ENCODE measurements at regions not wholly inside any gene's neighbourhood (a gene's known extent, or its start where the extent isn't known, plus 50 kb on each side); places are given as distances from the start of the nearest gene placed in this dataset.
"Not testable (repeated sequence)": the region's sequence is repeated elsewhere in the genome, so short reads cannot be mapped to it uniquely, and the experiment has no call there.

DNA sequence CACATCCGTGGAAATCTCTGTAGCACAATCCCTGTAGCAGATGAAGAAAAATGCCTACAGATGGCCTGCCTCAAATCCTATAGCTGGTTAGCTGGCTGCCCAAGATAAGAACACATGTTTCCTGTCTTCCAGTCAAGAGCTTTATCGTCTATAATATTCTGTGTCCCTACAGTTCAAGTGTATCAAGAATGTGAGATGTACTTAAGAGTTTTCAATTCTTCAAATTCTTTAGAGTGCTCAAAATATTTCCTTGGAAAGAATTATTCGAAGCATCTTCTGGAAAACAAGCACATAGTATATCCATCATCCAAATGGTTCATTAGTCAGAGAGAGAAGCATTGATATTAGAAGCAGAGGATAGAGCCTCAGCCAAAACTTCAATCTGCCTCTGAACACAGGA lies 239.8 kb downstream of the COG6 start:
- DNase-seq = no peak

DNA sequence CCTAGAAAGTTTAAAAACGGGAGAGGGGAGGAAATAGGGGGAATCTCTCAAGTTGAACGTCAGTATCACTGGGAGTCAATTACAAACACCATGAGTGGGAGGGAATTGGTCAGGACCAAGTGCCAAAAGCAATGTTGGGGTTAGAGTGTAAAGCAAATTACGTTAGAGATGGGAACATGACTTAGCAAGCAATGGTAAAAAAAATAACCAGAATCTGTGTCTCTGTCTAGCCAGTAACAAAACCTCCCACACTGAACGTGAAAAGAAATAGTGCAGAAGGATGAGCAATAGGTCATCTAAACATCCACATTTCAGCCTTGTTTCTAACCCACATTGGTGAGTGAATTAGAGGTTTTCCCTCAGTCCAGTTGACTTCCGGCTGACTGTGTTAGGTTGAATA lies 242.2 kb downstream of the COG6 start:
- no peak for DNase-seq

DNA sequence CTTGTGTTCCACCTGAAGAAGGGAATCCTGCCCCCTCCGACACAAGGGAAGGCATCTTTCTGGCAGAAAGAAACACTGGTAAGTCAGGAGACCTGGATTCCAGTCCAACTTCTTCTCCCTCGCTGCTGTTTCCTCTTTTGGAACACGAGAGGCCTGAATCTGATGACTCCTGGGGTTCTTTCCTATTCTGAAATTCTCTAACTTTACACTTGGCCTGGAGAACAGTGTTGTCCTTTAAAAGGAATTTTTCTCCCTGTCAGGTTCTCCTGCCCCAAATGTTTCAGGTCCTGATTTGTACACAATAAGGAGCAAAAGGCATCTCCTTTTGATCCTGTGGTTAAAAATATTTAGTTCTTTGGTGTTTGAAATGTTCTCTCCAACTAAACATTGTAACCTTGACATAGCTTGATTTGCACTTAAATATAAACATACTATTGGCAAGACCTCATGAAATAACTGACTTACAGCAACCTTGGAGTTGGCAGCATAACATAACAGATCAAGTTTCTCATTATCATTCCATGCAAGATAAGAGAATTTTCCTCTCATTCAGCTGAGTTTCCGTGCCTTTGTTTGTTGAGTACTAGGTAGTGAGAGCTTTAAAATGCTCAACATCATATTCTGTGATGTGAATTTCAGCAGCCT lies 244.8 kb downstream of the COG6 start:
- no peak for DNase-seq

DNA sequence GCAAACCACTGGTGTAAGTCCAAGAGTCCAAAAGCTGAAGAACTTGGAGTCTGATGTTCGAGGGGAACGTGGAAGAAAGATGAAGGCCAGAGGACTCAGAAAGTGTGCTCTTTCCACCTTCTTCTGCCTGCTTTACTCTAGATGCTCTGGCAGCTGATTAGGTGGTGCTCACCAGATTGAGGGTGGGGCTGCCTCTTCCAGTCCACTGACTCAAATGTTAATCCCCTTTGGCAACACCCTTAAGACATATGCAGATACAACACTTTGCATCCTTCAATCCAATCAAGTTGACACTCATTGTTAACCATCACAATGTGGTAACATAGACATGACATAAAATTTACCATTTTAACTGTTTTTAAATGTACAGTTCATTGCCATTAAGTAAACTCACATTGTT lies 249.5 kb downstream of the COG6 start:
- DNase-seq = no peak

DNA sequence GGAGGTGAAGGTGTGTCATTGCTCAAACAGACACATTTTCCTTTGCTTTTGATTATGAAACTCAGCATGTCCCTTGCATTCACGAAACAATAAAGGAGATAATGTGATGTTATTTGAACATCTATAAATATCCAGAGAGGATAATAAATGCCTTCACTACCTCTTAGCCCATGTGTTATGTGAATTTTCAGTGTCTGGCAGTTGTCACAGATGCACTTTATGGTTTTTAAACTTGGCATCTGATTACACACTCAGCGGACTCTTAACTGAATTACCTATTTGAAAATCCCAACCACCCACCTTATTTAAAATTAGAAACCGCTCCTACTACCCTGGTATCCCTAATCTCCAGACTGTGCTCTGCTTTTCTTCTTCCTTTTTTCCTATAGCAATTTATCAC lies 254.2 kb downstream of the COG6 start:
- no peak for DNase-seq

DNA sequence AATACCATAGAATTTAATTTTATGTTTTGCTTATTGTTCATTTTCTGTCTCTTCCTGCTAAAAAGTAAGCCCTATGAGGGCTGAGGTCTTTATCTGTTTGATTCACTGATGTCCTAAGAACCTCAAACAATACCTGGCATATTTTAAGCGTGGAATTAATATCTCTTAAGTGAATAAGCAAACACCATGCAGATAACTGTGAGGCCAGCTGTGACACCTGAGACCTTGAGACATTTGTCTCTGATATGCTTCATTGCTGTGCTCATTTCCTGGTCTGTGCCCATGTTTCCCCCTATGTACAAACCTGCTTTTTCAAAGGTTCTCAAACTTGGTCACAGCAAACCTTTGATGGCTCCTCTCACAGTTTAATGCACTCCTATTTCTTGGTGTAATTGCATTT lies 254.6 kb downstream of the COG6 start:
- DNase-seq = no peak

DNA sequence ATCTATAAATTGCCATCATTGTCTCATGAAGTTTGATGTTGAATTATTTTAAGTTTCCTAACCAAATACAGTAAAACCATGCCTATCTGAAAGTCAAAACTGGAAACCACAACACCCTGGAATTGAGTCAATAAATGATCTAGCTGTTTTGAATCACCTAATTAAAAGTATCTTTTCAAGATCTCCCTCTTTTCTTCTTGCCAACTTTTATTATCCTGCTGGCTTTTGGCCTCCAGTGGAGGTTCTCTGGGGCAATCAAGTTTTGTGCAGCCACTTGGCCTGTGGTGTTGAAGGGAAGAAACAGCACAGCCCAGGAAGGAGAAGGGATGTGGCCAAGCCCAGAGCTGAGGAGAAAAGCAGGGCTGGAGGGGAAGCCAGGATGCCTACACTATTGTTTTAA lies 255.4 kb downstream of the COG6 start:
- no peak for DNase-seq

DNA sequence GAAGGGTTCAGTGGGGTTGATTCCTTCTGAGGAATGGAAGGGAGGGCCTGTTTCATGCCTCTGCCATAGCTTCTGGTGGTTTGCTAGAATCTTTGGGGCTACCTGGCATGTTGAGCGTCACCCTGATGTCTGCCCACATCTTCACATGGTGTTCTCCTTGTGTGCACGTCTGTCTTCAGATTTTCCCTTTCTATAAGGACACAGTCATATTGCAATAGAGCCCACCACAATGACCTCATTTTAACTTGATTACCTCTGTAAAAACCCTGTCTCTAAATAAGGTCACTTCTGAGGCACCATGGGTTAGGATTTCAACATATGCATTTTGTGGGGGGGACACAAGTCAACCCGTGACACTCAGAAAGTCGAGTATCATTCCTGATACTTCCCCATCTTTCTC lies 257.9 kb downstream of the COG6 start:
- no peak for DNase-seq

DNA sequence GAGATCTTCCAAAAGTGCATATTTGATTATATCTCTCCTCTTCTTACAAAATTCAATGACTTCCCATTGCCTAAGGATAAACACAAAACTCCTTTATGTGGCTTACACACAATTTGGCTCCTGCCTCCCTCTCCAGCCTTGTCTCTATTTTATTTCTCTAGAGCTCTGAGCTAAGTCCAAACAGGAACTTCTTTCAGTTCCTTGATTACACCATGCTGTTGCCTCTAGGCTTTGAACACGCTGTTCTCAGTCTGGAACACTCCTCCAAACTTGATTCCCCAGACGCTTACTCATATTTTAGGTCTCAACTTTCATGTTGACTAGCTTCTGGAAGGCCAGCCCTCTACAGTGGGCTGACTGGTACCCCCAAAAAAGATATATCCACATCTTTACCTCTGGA lies 258.5 kb downstream of the COG6 start:
- no peak for DNase-seq

DNA sequence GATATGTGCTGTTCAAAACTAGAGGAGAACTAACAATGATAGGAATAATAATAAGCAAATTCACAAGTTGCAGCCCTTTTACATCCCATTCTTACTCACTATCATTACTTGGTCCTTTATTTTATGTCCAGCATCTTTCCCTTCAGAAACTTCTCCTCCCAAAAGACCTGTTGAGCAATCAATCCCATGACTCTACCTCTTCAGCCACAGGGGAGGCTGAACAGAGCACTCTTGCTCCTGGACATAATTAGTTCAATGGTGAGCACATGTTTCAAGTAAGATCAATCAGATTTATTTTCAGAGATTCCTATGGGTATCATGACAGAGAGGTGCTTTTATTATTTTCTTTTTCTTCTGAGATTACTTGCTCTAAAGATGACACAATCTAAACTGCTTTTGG lies 260.0 kb downstream of the COG6 start:
- DNase-seq = no peak

DNA sequence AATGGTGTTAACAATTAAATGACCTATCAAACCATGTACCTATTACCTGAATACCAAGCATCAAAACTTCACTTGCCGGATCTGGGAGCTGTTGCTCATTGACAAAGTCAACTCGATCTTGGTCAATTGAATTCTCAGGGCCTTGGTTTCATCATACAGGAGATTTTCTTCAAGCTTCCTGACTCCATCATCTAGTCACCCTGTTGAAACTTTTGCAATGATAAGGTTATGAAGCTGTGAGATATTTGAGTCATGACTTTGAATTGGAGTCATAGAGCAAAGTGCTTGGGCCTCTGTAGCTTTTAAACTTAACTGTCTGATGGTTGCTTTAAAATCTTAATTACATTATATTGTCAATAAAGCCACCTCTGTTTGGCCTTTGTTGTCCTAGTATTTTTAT lies 260.9 kb downstream of the COG6 start:
- DNase-seq = no peak

DNA sequence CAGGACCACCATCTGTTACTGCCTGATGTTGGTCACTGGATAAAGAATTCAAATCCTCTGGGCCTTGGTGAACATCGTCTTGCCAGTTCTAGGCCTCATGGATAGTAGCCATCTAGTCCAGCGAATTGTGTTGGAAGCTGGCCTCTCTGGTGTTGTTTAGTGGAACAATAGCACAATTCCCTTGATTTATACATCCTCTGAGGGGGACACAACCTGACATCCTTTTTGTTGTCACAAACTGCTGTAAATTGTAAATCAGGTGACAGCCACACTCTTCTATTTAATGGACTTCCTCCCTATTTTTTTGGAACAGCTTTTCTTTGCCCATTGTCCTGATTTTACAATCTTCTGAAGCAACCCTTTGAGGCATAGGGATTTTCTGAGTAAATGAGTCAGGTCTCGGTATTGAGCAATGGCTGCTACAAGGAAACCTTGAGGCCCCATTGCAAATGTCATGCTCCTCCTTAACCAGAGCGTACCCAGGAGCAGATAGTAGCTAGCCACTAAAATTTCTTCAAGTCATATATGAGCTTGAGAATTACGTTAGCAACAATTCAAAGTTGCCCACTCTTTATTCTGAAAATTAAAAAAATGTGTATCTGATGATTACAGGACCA lies 263.3 kb downstream of the COG6 start:
- DNase-seq = no peak

DNA sequence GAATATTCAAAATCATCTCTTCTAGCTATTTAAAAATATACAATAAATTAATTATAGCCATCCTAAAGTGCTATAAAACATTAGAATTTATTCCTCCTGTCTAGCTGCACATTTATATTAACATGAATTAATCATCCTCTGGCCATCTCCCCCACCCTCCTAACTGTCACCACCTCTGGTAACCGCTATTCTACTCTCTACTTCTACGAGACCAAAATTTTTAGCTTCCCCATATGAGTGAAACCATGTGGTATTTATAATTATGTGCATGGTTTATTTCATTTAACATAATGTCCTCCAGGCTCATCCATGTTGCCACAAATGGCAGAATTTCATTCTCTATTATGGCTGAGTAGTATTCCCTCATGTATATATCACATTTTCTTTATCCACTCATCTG lies 265.2 kb downstream of the COG6 start:
- no peak for DNase-seq

DNA sequence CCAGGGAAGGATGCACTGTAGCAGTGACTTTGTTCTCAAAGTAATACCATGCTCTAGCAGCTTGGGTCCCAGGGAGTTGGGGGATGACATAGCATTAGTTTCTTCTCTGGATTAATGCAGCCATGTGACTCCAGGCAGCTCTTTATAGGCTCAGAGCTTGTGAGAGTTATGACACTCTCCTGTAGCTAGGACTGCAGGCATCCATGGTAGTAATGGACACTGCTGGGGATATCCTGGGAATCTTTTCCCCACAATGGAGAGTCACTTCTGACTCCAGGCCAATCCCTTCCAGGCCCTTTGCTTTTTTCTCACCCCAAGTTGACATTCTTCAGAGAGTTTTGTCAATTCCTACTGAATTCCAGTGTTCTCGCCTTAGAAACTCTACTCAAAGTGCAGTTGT lies 270.9 kb downstream of the COG6 start:
- DNase-seq = no peak

DNA sequence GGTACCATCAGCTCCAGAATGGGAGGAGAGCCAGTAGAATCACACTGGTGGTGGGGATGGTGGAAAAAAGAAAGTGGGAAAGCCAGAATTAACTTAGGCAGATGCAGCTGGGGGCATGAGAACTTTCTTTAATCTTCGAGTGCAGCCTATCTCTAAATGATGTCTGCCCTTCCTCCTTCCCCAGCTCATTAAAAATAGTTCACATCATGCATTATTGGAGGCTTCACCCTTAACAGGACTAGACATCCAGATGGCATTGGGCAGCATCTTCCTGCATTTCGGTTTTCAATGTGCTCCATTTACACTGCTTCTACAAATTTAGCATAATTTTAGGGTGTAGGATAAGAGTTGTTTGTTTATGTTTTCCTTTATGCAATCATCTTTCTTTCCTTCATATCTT lies 272.8 kb downstream of the COG6 start:
- no peak for DNase-seq

DNA sequence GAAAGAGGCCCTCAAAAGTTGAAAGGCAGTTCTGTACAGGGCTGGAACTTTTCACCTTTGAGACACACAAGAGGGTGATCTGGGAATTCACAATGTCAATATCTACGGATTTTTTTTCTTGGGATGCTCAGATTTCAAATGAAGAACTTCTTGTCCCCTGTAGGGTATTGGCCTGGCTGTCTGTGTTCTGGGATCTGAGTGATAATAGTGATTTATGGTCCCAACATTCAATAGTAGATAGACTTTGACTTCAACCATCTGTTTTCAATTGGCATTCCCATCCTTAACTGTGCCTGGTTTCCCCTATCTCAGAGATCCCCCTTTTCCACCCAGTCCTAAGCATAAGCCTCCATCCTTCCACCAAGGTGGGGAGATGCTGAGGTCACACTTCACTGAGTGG lies 274.1 kb downstream of the COG6 start:
- no peak for DNase-seq

DNA sequence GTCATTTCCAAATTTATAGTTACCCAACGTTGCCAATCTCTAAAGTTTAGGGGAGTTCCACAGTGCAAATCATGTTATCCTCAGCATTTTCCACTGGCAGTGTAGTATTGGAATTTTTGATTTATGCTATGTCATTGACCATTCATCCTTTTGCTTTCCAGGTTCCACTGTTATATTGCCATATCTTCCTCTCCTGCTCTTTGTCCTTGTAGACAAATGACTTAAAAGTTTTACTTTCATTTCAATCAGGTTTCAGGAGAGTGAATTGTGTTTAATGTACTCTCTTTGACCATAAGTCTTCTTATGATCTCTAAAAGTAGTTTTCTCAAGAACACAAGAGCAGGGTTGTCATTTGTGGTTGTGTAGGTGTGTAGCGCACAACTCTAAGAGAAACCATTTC lies 274.6 kb downstream of the COG6 start:
- DNase-seq = no peak

DNA sequence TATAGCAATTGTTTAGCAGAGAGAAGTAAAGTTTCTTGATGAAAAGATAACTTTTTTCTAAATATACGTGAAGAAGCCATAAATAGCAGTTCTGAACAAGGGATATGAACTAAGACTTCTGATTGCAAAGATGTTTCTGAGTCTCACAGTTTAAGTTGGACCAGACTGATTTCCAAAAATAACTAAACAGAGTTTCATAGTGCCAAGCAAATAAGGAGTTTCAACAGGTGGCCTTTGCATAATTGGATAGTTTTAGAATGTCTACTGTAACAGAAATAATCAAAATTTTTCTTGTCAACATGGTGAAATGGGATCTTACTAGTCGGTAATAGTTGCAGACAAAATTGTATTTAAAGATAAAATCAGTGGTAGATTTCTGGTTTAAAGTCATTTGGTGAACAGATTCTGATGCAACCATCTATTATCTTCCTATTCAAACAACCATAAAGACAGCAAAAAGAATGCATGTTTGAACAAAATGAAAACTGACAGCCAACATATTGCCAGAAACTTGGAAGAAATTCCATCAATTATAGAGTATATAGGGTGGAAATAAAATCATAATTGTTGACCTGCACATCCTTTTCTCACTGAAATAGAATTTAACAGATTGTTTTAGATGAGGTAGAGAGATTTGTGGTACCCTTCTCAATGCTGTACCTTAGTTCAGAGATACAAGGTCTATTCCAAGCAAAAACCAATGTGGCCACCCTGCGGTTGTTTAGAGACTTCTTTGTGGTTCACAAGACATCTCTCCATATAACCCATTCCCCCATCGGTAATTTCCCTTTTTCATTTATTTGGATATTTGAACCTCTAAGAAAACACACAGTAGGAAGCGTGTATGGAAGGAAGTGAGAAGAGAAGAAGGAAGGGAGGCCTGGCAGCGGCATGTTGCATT lies 275.3 kb downstream of the COG6 start:
- DNase-seq = no peak

DNA sequence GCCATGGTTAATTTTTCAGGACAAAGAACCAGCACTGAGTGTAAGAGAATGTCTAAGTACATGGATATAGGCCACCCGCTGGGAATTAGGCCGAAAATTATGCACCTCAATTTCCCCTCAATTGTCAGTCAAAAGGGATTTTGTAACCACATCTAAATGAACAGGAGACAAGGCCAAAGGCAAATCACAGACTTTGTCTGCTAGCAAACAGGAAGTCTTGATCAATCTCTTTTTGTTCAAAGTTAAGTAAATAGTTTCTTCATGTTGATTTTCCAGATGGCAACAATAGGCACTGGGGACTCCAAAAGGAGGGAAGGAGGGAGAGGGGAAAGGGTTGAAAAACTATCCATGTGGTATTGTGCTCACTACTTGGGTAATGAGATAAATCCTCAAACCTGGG lies 276.0 kb downstream of the COG6 start:
- no peak for DNase-seq

DNA sequence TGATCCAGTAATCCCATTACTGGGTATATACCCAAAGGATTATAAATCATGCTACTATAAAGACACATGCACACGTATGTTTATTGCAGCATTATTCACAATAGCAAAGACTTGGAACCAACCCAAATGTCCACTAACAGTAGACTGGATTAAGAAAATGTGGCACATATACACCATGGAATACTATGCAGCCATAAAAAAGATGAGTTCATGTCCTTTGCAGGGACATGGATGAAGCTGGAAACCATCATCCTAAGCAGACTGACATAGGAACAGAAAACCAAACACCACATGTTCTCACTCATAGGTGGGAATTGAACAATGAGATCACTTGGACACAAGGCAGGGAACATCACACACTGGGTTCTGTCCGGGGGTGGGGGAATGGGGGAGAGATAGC lies 277.1 kb downstream of the COG6 start:
- not testable (repeated sequence) for DNase-seq

DNA sequence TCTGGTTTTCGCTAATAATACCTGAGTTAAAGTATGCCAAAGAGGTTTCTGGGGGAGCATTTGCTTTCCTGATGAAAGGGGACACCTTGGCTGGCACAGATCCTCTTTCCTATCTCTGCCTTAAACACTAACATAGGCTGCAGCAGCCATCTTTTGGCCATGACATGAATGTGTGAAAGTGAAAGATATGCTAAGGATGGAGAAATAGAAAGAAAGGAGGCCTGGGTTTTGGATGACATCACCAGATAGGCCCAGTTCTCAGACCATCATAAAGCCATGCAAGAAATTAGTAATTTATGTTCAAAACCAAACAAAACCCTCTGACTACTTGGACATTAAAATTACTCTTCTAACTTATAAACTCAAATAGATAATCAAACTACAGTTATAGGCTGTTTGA lies 279.7 kb downstream of the COG6 start:
- no peak for DNase-seq

DNA sequence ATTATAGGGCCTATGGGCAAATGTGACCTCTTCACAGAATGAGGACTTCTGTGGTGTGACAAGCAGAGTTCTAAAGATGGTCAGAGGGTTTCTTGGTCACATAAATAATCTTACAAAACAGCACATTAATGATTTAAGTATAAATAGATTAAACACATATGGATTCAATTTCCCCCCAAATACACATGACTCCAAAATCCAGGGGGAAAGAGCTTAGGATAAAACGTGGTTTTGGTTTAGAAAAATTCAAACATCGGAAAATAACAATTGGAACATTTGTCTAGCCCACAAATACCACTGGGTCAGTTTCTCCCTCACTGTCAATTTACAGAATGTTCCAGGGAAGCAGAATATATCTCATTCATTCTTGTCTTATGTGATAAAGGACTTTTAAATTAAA lies 283.1 kb downstream of the COG6 start:
- DNase-seq = no peak

DNA sequence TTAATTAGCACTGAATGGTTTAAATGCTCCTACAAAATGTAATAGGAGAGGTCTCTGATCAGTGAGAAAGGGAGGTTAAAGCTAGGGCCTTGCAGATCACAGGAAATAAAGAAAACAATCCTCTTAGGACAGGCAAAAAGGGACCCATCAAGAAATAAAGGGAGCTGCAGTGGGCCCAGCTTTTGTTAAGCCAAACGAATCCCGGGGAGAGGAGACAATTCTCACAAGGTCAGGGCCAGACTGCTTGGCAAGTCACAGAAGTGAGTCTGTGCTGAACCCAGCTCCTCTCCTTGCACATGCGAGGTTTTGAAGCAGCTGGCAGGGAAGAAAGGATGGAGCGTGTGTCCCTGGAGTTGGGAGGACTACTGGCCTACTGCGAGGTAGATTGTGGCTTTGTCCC lies 285.8 kb downstream of the COG6 start:
- no peak for DNase-seq

DNA sequence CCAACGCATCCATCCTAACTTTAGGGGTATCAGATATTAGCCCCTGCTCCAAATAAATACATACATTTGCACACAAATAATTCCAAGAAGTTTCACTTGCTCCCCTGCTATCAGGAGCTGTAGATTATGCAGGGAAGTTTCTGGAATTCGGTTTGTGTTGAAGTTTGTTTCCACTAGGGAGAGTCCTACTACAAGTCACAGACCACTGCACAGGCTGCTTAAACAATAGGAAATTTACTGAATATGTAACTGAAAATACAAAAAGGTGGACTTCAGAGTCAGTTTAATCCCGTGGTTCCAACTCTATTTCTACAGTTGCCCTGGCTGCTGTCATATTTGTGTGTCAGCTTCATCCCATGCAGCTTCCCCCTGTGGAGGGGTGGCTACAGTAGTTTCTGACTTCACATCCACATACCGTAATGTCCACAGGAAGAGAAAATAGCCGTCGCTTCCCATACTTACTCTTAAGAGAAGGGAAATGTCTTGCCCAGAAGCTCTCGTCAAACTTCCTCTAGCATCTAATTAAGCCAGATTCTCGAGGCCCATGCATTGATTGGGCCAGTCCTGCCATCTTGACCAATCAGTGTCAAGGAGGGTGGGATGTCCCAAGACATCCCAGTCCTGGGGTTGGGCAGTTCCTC lies 286.6 kb downstream of the COG6 start:
- no peak for DNase-seq
